Thoracic aorta (tissue), 2 donors: ENCODE measurements at regions not wholly inside any gene's neighbourhood (a gene's known extent, or its start where the extent isn't known, plus 50 kb on each side); places are given as distances from the start of the nearest gene placed in this dataset.

Experiments used
- ATAC-seq: fragments of 150-250 bp; one replicate; pipeline ENCODE4 v1.8.0; 2017; ENCODE audit warnings: low read depth; ENCODE audit not compliant: insufficient number of reproducible peaks, low FRiP score
- DNase-seq: peaks from one replicate; pipeline ENCODE4 v3.0.0-alpha.2; 2020; ENCODE audit warnings: low spot score
- H3K27ac ChIP-seq, 2 donors: fragments of 200-600 bp; sonication (generic); 1 replicate in 1 of 2; 2 replicates in 1 of 2; pipeline ENCODE4 v1.5.1; 2016; ENCODE audit warnings: mild to moderate bottlenecking in 2 of 2, moderate library complexity in 2 of 2
- H3K27me3 ChIP-seq: fragments of 200-600 bp; sonication (generic); replicated peaks from 2 replicates; pipeline ENCODE4 v1.6.0; 2016; ENCODE audit warnings: mild to moderate bottlenecking; ENCODE audit not compliant: insufficient read depth
- H3K36me3 ChIP-seq: fragments of 200-600 bp; sonication (generic); one replicate; pipeline ENCODE4 v1.5.1; 2016
- H3K4me1 ChIP-seq, 2 donors: fragments of 200-600 bp; sonication (generic); 1 replicate in 1 of 2; 2 replicates in 1 of 2; pipeline versions ENCODE4 v1.5.1 to v1.6.0; 2016; ENCODE audit warnings: low read depth in 2 of 2, mild to moderate bottlenecking in 1 of 2; ENCODE audit not compliant: control insufficient read depth in 1 of 2
- H3K4me3 ChIP-seq: fragments of 200-600 bp; sonication (generic); 2 replicates; pipeline ENCODE4 v1.5.1; 2016; ENCODE audit warnings: mild to moderate bottlenecking
- H3K9me3 ChIP-seq: fragments of 200-600 bp; sonication (generic); 2 replicates; pipeline ENCODE4 v1.5.1; 2016
- TF ChIP-seq, protein P1 (sequence below): fragments of 200-600 bp; sonication (generic); IDR thresholded peaks from one replicate; pipeline ENCODE4 v1.5.1; 2019; ENCODE audit warnings: antibody characterized with exemption

DNA sequence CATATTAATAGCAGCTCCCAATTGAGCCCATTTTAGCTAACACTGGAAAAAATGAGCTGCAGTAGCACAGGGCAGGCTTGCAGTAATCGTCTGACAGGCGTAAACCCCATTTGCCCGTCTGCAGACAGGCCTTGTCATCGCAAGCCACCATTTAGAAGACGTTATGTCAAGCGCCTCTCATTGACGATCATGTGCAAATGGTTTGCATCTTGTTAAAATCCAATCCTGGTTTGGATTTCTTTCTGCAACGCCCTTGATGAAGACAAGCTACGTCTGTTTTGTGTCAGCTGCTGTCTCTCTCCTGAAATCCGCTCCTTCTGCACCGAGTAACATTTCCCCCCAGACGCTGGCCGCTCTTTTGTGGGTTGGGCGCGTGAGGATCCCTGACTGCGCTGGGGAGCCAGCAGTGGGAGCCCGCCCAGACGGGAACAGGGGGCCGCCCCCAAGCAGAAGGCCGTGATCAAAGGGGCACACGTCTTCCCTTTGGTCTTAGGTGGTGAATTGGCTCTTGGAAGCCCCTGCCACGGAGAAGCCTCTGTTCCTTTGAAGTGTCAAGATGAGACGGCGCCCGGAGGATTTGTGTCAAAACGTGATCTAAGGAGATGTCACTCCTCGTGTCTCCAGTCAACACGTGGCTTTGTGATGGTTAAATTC lies 84.2 kb upstream of the GPC1 start:
- DNase-seq (no peak), ATAC-seq (no peak)
- TF ChIP-seq, protein P1, sequence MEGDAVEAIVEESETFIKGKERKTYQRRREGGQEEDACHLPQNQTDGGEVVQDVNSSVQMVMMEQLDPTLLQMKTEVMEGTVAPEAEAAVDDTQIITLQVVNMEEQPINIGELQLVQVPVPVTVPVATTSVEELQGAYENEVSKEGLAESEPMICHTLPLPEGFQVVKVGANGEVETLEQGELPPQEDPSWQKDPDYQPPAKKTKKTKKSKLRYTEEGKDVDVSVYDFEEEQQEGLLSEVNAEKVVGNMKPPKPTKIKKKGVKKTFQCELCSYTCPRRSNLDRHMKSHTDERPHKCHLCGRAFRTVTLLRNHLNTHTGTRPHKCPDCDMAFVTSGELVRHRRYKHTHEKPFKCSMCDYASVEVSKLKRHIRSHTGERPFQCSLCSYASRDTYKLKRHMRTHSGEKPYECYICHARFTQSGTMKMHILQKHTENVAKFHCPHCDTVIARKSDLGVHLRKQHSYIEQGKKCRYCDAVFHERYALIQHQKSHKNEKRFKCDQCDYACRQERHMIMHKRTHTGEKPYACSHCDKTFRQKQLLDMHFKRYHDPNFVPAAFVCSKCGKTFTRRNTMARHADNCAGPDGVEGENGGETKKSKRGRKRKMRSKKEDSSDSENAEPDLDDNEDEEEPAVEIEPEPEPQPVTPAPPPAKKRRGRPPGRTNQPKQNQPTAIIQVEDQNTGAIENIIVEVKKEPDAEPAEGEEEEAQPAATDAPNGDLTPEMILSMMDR = no peak
- Histone ChIP-seq H3K4me1 (peaks cover 0 to 6% of the 10 kb centered on the region in 2 donors), H3K27me3 (no peaks in the 10 kb centered on the region), H3K9me3 (no peaks in the 10 kb centered on the region), H3K27ac (no peak overlapping the region), H3K36me3 (no peaks in the 10 kb centered on the region), H3K4me3 (no peak overlapping the region)

DNA sequence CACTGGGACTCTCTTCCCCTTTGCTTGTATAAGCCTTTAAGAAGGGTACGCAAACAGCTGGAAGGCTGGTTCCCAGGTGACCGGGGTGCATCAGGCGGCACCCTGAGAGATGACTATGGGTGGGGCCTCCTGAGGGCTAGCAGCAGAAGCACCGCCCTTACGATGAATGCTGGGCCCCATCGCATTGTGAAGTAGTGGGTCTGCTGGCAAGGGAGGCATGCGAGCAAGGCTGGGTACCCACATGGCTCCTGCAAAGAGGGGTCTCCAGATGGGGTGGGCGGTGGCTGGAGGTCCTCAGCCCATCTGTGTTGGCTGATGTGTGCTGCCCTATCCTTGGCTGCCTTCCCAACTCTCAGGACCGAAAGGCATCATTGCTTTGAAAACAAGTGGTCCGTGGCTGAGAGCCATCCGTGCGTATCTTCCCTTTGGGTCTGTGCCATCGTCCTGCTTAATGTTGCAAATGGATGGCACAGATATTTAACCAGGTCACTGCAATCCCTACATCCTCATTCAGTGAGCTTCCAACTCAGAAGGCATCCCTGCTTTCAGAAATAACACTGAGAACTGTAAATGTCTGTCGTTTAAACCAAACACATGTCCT lies 83.5 kb upstream of the GPC1 start:
- peaks cover 0 to 6% of the 10 kb centered on the region in 2 donors for H3K4me1 ChIP-seq
- no peaks in the 10 kb centered on the region for H3K36me3 ChIP-seq
- H3K27me3 ChIP-seq = no peaks in the 10 kb centered on the region
- no peak for DNase-seq
- TF ChIP-seq, protein P1 = no peak
- H3K4me3 ChIP-seq = no peak overlapping the region
- ATAC-seq = no peak
- no peak overlapping the region for H3K27ac ChIP-seq
- no peaks in the 10 kb centered on the region for H3K9me3 ChIP-seq

- H3K4me3 ChIP-seq = no peak overlapping the region
- ATAC-seq = no peak
- H3K27ac ChIP-seq = no peak overlapping the region
- DNase-seq = no peak
- H3K36me3 ChIP-seq = no peaks in the 10 kb centered on the region
- H3K4me1 ChIP-seq = peaks cover 0 to 6% of the 10 kb centered on the region in 2 donors
- TF ChIP-seq, protein P1 = no peak
- no peaks in the 10 kb centered on the region for H3K27me3 ChIP-seq
- no peaks in the 10 kb centered on the region for H3K9me3 ChIP-seq
These were observed 82.2 kb upstream of the GPC1 start for GRCh38 chr2:240353086-240353798.

DNA sequence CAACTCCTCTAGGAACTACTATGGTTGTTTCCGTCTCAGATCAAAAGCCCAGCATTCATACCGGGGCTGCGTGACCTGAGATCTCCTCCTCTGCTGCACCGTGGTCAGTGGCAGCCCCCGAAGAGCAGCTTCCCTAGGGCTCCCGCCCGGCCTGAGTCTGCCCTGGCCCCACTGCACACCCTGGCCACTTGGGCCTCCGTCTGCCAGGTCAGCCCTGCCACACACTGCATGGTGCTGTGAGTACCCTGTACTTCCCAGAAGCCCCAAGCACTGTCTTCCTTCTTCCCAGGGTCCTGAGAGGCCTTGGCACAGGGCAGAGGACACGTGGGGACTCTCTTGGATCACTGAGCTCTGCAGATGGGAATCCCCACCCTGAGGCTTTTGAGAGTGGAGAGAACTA lies 81.5 kb upstream of the GPC1 start:
- no peak for ATAC-seq
- no peak overlapping the region for H3K4me3 ChIP-seq
- DNase-seq = no peak
- no peak overlapping the region for H3K27ac ChIP-seq
- no peaks in the 10 kb centered on the region for H3K9me3 ChIP-seq
- H3K27me3 ChIP-seq = no peaks in the 10 kb centered on the region
- H3K4me1 ChIP-seq = peaks cover 0 to 6% of the 10 kb centered on the region in 2 donors
- TF ChIP-seq, protein P1 = no peak
- H3K36me3 ChIP-seq = no peaks in the 10 kb centered on the region
